GM21360 (cell line): ENCODE measurements at regions not wholly inside any gene's neighbourhood (a gene's known extent, or its start where the extent isn't known, plus 50 kb on each side); places are given as distances from the start of the nearest gene placed in this dataset.

Source experiments
- ATAC-seq: cut with Tn5 transposase; IDR thresholded peaks from one replicate; pipeline ENCODE4 v1.9.1; 2021; ENCODE audit warnings: mild to moderate bottlenecking, moderate library complexity; ENCODE audit not compliant: unreplicated experiment

- ATAC-seq: no peak
Observed at GRCh38 chr2:164186591-164186990, 434.7 kb downstream of the GRB14 start.

GRCh38 chr2:164182116-164182627 is 439.1 kb downstream of the GRB14 start:
- ATAC-seq: no peak

- ATAC-seq: no peak
Observed at GRCh38 chr2:164178835-164179465, 442.3 kb downstream of the GRB14 start.

GRCh38 chr2:164164602-164165001 is 428.8 kb upstream of the FIGN start:
- no peak for ATAC-seq

- ATAC-seq: no peak
Observed at GRCh38 chr2:164155558-164155957, 419.8 kb upstream of the FIGN start.

- no peak for ATAC-seq
Observed at GRCh38 chr2:164151522-164151921, 415.7 kb upstream of the FIGN start.

- no peak for ATAC-seq
Observed at GRCh38 chr2:164150604-164151003, 414.8 kb upstream of the FIGN start.

GRCh38 chr2:164146441-164146840 is 410.6 kb upstream of the FIGN start:
- no peak for ATAC-seq

- ATAC-seq: peak; percentile 71
Observed at GRCh38 chr2:164145093-164145987, 409.5 kb upstream of the FIGN start.

GRCh38 chr2:164143183-164143930 is 407.5 kb upstream of the FIGN start:
- ATAC-seq: no peak

GRCh38 chr2:164142755-164143154 is 406.9 kb upstream of the FIGN start:
- no peak for ATAC-seq

GRCh38 chr2:164141271-164141670 is 405.5 kb upstream of the FIGN start:
- no peak for ATAC-seq

- no peak for ATAC-seq
Observed at GRCh38 chr2:164138750-164139149, 402.9 kb upstream of the FIGN start.

GRCh38 chr2:164134336-164134735 is 398.5 kb upstream of the FIGN start:
- ATAC-seq: no peak

- ATAC-seq: no peak
Observed at GRCh38 chr2:164127971-164128527, 392.2 kb upstream of the FIGN start.

- ATAC-seq: no peak
Observed at GRCh38 chr2:164126960-164127660, 391.3 kb upstream of the FIGN start.

GRCh38 chr2:164115806-164116205 is 380.0 kb upstream of the FIGN start:
- ATAC-seq: no peak

- ATAC-seq: no peak
Observed at GRCh38 chr2:164114937-164115336, 379.1 kb upstream of the FIGN start.

- ATAC-seq: no peak
Observed at GRCh38 chr2:164112105-164112504, 376.3 kb upstream of the FIGN start.

- ATAC-seq: no peak
Observed at GRCh38 chr2:164110515-164110914, 374.7 kb upstream of the FIGN start.
